Motor neuron (in vitro differentiated cells): ENCODE measurements at regions not wholly inside any gene's neighbourhood (a gene's known extent, or its start where the extent isn't known, plus 50 kb on each side); places are given as distances from the start of the nearest gene placed in this dataset.

Source experiments
- ATAC-seq, 8 experiments: fragments of 200-7000 bp; cut with Tn5 transposase; replicated peaks in 6 of 8; 2 replicates each; pipeline ENCODE4 v1.8.0; 2021; ENCODE audit warnings: mild to moderate bottlenecking in 8 of 8, moderate library complexity in 8 of 8
- H3K27ac ChIP-seq, 2 donors: fragments of 250-450 bp; sonication (Bioruptor Pico); 2 replicates each; pipeline ENCODE4 v1.9.0; 2021; ENCODE audit warnings: antibody characterized with exemption in 2 of 2, mild to moderate bottlenecking in 2 of 2, moderate library complexity in 1 of 2
- H3K4me1 ChIP-seq, 2 donors: fragments of 250-450 bp; sonication (Bioruptor Pico); replicated peaks in 1 of 2; 2 replicates each; pipeline ENCODE4 v1.6.1; 2021; ENCODE audit warnings: antibody characterized with exemption in 2 of 2, mild to moderate bottlenecking in 2 of 2, moderate library complexity in 1 of 2
- H3K4me3 ChIP-seq, 5 donors: fragments of 250-450 bp; sonication (Bioruptor Pico); 2 replicates each; pipeline ENCODE4 v1.9.0; 2021; ENCODE audit warnings: antibody characterized with exemption in 5 of 5, mild to moderate bottlenecking in 5 of 5, moderate library complexity in 4 of 5
- WGBS, 10 experiments: fragments of 450-650 bp; shearing (Covaris generic); methylation state at CpG; one replicate each; pipeline ENCODE4 v1.0.0; 2022; 5-methylcytosine and 5-hydroxymethylcytosine counted together
- in situ Hi-C, 9 experiments: fragments of 400-800 bp; cut with MboI; loops; one replicate each; pipeline ENCODE4 v1.15.0; 2021; ENCODE audit warnings: low sequenced_read_pairs in 9 of 9, low pct_unique_long_range_greater_than_20kb in 2 of 9; ENCODE audit not compliant: unreplicated experiment in 9 of 9

GRCh38 chr16:50863644-50864144 is 121.8 kb downstream of the CYLD start:
- 50 to 100% (median 82%) methylated on average over 1 to 6 of the region's 8 CpGs; no CpG with 5 or more reads in 5 of the 10 experiments for WGBS, 10 experiments
- in situ Hi-C loops = no loop called here
- Histone ChIP-seq H3K4me1 (peaks cover 4 to 6% of the 10 kb centered on the region in 2 donors), H3K27ac (no peak overlapping the region), H3K4me3 (no peak overlapping the region)
- ATAC-seq = peak in 1 of 8 experiments; percentile 2

GRCh38 chr16:50862818-50863643 is 121.1 kb downstream of the CYLD start:
- Histone ChIP-seq H3K4me1 (peaks cover 4 to 6% of the 10 kb centered on the region in 2 donors), H3K4me3 (no peak overlapping the region), H3K27ac (no peak overlapping the region)
- peak in 5 of 8 experiments; percentile 77 to 89 (median 84) for ATAC-seq
- in situ Hi-C loops = no loop called here
- WGBS, 10 experiments = 60 to 100% (median 85%) methylated on average over 1 to 12 of the region's 25 CpGs; no CpG with 5 or more reads in 5 of the 10 experiments

GRCh38 chr16:50861970-50862411 is 120.1 kb downstream of the CYLD start:
- in situ Hi-C loops = no loop called here
- peak; percentile 35 to 72 (median 66) for ATAC-seq
- H3K27ac ChIP-seq = no peak overlapping the region
- peaks cover 4 to 6% of the 10 kb centered on the region in 2 donors for H3K4me1 ChIP-seq
- WGBS, 10 experiments = 0 to 65% (median 35%) methylated on average over 2 to 4 of the region's 4 CpGs; no CpG with 5 or more reads in 2 of the 10 experiments
- no peak overlapping the region for H3K4me3 ChIP-seq

- no peak overlapping the region for H3K4me3 ChIP-seq
- in situ Hi-C loops = no loop called here
- no peak overlapping the region for H3K27ac ChIP-seq
- H3K4me1 ChIP-seq = peaks cover 4 to 6% of the 10 kb centered on the region in 2 donors
- peak in 5 of 8 experiments; percentile 6 to 23 (median 12) for ATAC-seq
- WGBS, 10 experiments = 73 to 100% (median 90%) methylated on average over 1 to 4 of the region's 4 CpGs; no CpG with 5 or more reads in 4 of the 10 experiments
Observed at GRCh38 chr16:50861451-50861850, 119.6 kb downstream of the CYLD start.

GRCh38 chr16:50859628-50860360 is 117.9 kb downstream of the CYLD start:
- Histone ChIP-seq H3K4me3 (no peak overlapping the region), H3K4me1 (peaks cover 4 to 6% of the 10 kb centered on the region in 2 donors), H3K27ac (no peak overlapping the region)
- 31 to 100% (median 89%) methylated on average over 1 to 10 of the region's 12 CpGs; no CpG with 5 or more reads in 2 of the 10 experiments for WGBS, 10 experiments
- in situ Hi-C loops = no loop called here
- ATAC-seq = no peak

GRCh38 chr16:50858877-50859627 is 117.2 kb downstream of the CYLD start:
- H3K4me1 ChIP-seq = peaks cover 4 to 6% of the 10 kb centered on the region in 2 donors
- 25 to 93% (median 84%) methylated on average over 1 to 5 of the region's 10 CpGs; no CpG with 5 or more reads in 4 of the 10 experiments for WGBS, 10 experiments
- H3K27ac ChIP-seq = no peak overlapping the region
- in situ Hi-C loops = no loop called here
- no peak for ATAC-seq
- no peak overlapping the region for H3K4me3 ChIP-seq

- ATAC-seq = no peak
- 0% methylated on average over 1 of the region's 6 CpGs; no CpG with 5 or more reads in 9 of the 10 experiments for WGBS, 10 experiments
- in situ Hi-C loops = no loop called here
- no peak overlapping the region for H3K4me3 ChIP-seq
- H3K27ac ChIP-seq = no peak overlapping the region
- peaks cover 2% of the 10 kb centered on the region in 2 donors for H3K4me1 ChIP-seq
Observed at GRCh38 chr16:50858376-50858775, 116.5 kb downstream of the CYLD start.

- Histone ChIP-seq H3K4me1 (no peaks in the 10 kb centered on the region), H3K27ac (no peak overlapping the region), H3K4me3 (no peak overlapping the region)
- 43 to 100% (median 86%) methylated on average over 1 to 3 of the region's 5 CpGs; no CpG with 5 or more reads in 2 of the 10 experiments for WGBS, 10 experiments
- in situ Hi-C loops = no loop called here
- no peak for ATAC-seq
Observed at GRCh38 chr16:50857881-50858280, 116.0 kb downstream of the CYLD start.

- Histone ChIP-seq H3K27ac (no peak overlapping the region), H3K4me3 (no peak overlapping the region), H3K4me1 (no peaks in the 10 kb centered on the region)
- WGBS, 10 experiments = 17 to 80% (median 60%) methylated on average over 1 to 2 of the region's 2 CpGs; no CpG with 5 or more reads in 7 of the 10 experiments
- in situ Hi-C loops = no loop called here
- ATAC-seq = no peak
Observed at GRCh38 chr16:50856991-50857390, 115.1 kb downstream of the CYLD start.

GRCh38 chr16:50853329-50853728 is 111.4 kb downstream of the CYLD start:
- in situ Hi-C loops = no loop called here
- ATAC-seq = no peak
- Histone ChIP-seq H3K4me1 (no peaks in the 10 kb centered on the region), H3K4me3 (no peak overlapping the region), H3K27ac (no peak overlapping the region)
- 33 to 100% (median 100%) methylated on average over 1 of the region's 1 CpG; no CpG with 5 or more reads in 5 of the 10 experiments for whole genome bisulfite sequencing, 10 experiments
